GM23338 (cell line): ENCODE measurements at regions not wholly inside any gene's neighbourhood (a gene's known extent, or its start where the extent isn't known, plus 50 kb on each side); places are given as distances from the start of the nearest gene placed in this dataset.

ENCODE experiments used
- CREB1 ChIP-seq: fragments of 250-450 bp; sonication (Bioruptor Pico); IDR thresholded peaks from 2 replicates; pipeline ENCODE4 v1.5.0; 2020; ENCODE audit warnings: low read depth, mild to moderate bottlenecking, moderate library complexity
- EZH2 ChIP-seq: fragments of 200-600 bp; sonication (generic); IDR thresholded peaks from one replicate; pipeline ENCODE4 v1.8.0; 2017; ENCODE audit warnings: antibody characterized with exemption, mild to moderate bottlenecking, low read depth; ENCODE audit not compliant: unreplicated experiment
- EZH2phosphoT487 ChIP-seq: fragments of 200-600 bp; sonication (generic); IDR thresholded peaks from one replicate; pipeline ENCODE4 v1.8.1; 2018; ENCODE audit warnings: antibody characterized with exemption; ENCODE audit not compliant: unreplicated experiment
- JUNB ChIP-seq: IDR thresholded peaks from one replicate; pipeline ENCODE4 v1.6.1; 2016; ENCODE audit warnings: antibody characterized with exemption; ENCODE audit not compliant: unreplicated experiment
- NANOG ChIP-seq: IDR thresholded peaks from 2 replicates; pipeline ENCODE4 v1.6.1; 2016; ENCODE audit warnings: antibody characterized with exemption, borderline replicate concordance
- POLR2AphosphoS5 ChIP-seq: IDR thresholded peaks from 2 replicates; pipeline ENCODE4 v1.6.1; 2016; ENCODE audit warnings: antibody characterized with exemption, low read depth
- STAT1 ChIP-seq: IDR thresholded peaks from one replicate; pipeline ENCODE4 v1.6.1; 2016; ENCODE audit warnings: antibody characterized with exemption; ENCODE audit not compliant: unreplicated experiment
- ZNF114 ChIP-seq: fragments of 250-450 bp; sonication (Bioruptor Pico); IDR thresholded peaks from 2 replicates; pipeline ENCODE4 v1.5.0; 2020; ENCODE audit warnings: mild to moderate bottlenecking, moderate library complexity
- ZNF331 ChIP-seq: fragments of 250-450 bp; sonication (Bioruptor Pico); IDR thresholded peaks from 2 replicates; pipeline ENCODE4 v1.5.0; 2020; ENCODE audit warnings: low read depth, mild to moderate bottlenecking, moderate library complexity
- TF ChIP-seq, protein P1 (sequence below), 2 experiments: fragments of 200-600 bp in 1 of 2; sonication (generic) in 1 of 2; conservative IDR thresholded peaks; 2 replicates each; pipeline versions ENCODE4 v1.5.1 to v1.6.1; 2016 to 2017; ENCODE audit warnings: antibody characterized with exemption in 2 of 2, low read depth in 2 of 2, mild to moderate bottlenecking in 2 of 2, moderate library complexity in 1 of 2
- TF ChIP-seq, protein P2 (sequence below): IDR thresholded peaks from one replicate; pipeline ENCODE4 v1.6.1; 2018; ENCODE audit warnings: antibody characterized with exemption; ENCODE audit not compliant: unreplicated experiment

DNA sequence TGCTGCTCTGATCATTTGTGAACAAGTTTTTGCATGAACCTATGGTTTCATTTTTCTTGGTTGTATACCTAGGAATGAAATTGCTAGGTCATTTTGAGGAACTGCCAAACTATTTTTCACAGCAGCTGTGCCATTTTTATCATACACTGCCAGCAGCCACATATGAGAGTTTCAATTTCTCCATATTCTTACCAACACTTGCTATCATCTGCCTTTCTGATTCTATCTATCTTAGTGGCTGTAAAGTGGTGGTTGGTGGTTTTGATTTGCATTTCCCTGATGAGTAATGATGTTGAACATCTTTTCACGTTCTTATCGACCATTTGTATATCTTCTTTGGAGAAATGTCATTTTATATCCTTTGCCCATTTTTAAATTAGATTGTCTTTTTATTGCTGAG lies 146.1 kb downstream of the C12orf75 start:
- TF ChIP-seq STAT1 (no peak), POLR2AphosphoS5 (no peak), ZNF114 (no peak), CREB1 (no peak), EZH2 (no peak), EZH2phosphoT487 (no peak), JUNB (no peak), ZNF331 (CRISPR knock-in tag) (no peak), NANOG (no peak)
- TF ChIP-seq, protein P1, sequence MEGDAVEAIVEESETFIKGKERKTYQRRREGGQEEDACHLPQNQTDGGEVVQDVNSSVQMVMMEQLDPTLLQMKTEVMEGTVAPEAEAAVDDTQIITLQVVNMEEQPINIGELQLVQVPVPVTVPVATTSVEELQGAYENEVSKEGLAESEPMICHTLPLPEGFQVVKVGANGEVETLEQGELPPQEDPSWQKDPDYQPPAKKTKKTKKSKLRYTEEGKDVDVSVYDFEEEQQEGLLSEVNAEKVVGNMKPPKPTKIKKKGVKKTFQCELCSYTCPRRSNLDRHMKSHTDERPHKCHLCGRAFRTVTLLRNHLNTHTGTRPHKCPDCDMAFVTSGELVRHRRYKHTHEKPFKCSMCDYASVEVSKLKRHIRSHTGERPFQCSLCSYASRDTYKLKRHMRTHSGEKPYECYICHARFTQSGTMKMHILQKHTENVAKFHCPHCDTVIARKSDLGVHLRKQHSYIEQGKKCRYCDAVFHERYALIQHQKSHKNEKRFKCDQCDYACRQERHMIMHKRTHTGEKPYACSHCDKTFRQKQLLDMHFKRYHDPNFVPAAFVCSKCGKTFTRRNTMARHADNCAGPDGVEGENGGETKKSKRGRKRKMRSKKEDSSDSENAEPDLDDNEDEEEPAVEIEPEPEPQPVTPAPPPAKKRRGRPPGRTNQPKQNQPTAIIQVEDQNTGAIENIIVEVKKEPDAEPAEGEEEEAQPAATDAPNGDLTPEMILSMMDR (conservative IDR thresholded peaks at IDR 0.05; ENCODE audit: low read depth in 2 of 2): no peak
- TF ChIP-seq, protein P2, sequence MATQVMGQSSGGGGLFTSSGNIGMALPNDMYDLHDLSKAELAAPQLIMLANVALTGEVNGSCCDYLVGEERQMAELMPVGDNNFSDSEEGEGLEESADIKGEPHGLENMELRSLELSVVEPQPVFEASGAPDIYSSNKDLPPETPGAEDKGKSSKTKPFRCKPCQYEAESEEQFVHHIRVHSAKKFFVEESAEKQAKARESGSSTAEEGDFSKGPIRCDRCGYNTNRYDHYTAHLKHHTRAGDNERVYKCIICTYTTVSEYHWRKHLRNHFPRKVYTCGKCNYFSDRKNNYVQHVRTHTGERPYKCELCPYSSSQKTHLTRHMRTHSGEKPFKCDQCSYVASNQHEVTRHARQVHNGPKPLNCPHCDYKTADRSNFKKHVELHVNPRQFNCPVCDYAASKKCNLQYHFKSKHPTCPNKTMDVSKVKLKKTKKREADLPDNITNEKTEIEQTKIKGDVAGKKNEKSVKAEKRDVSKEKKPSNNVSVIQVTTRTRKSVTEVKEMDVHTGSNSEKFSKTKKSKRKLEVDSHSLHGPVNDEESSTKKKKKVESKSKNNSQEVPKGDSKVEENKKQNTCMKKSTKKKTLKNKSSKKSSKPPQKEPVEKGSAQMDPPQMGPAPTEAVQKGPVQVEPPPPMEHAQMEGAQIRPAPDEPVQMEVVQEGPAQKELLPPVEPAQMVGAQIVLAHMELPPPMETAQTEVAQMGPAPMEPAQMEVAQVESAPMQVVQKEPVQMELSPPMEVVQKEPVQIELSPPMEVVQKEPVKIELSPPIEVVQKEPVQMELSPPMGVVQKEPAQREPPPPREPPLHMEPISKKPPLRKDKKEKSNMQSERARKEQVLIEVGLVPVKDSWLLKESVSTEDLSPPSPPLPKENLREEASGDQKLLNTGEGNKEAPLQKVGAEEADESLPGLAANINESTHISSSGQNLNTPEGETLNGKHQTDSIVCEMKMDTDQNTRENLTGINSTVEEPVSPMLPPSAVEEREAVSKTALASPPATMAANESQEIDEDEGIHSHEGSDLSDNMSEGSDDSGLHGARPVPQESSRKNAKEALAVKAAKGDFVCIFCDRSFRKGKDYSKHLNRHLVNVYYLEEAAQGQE: no peak
